GM23338 (cell line): ENCODE measurements at regions not wholly inside any gene's neighbourhood (a gene's known extent, or its start where the extent isn't known, plus 50 kb on each side); places are given as distances from the start of the nearest gene placed in this dataset.

ENCODE experiments used
- ATAC-seq: fragments of 200-7000 bp; cut with Tn5 transposase; 3 replicates; pipeline ENCODE4 v1.9.1; 2020
- DNase-seq: peaks from one replicate; pipeline ENCODE4 v3.0.0-alpha.2; 2015; ENCODE audit warnings: low spot score
- H2AFZ ChIP-seq: fragments of 200-600 bp; sonication (generic); 2 replicates; pipeline ENCODE4 v1.8.0; 2016; ENCODE audit warnings: antibody characterized with exemption, mild to moderate bottlenecking, moderate library complexity
- H3F3A ChIP-seq: fragments of 200-600 bp; sonication (generic); replicated peaks from 2 replicates; pipeline ENCODE4 v1.8.0; 2017; ENCODE audit warnings: antibody characterized with exemption, mixed run types, low read depth
- H3K27ac ChIP-seq: fragments of 200-600 bp; sonication (generic); 2 replicates; pipeline ENCODE4 v1.6.1; 2016; ENCODE audit warnings: low read depth
- H3K27me3 ChIP-seq: fragments of 200-600 bp; sonication (generic); 2 replicates; pipeline ENCODE4 v1.8.0; 2016; ENCODE audit warnings: mild to moderate bottlenecking, mixed run types, moderate library complexity; ENCODE audit not compliant: insufficient read depth
- H3K36me3 ChIP-seq: fragments of 200-600 bp; sonication (generic); 2 replicates; pipeline ENCODE4 v1.8.0; 2016; ENCODE audit warnings: mild to moderate bottlenecking; ENCODE audit not compliant: insufficient read depth
- H3K4me1 ChIP-seq: fragments of 200-600 bp; sonication (generic); 2 replicates; pipeline ENCODE4 v1.8.0; 2016; ENCODE audit warnings: mild to moderate bottlenecking, moderate library complexity; ENCODE audit not compliant: insufficient read depth
- H3K4me2 ChIP-seq: fragments of 200-600 bp; sonication (generic); 2 replicates; pipeline ENCODE4 v1.7.1; 2017; ENCODE audit warnings: mixed run types
- H3K4me3 ChIP-seq: fragments of 200-600 bp; sonication (generic); 2 replicates; pipeline ENCODE4 v1.6.1; 2016; ENCODE audit warnings: mixed run types
- H3K79me2 ChIP-seq: fragments of 200-600 bp; sonication (generic); replicated peaks from 2 replicates; pipeline ENCODE4 v1.8.0; 2017; ENCODE audit warnings: mild to moderate bottlenecking; ENCODE audit not compliant: insufficient read depth
- H3K9me2 ChIP-seq: fragments of 200-600 bp; sonication (generic); 2 replicates; pipeline ENCODE4 v1.8.0; 2017; ENCODE audit not compliant: insufficient read depth
- H4K20me1 ChIP-seq: fragments of 200-600 bp; sonication (generic); replicated peaks from 2 replicates; pipeline ENCODE4 v1.8.0; 2017; ENCODE audit warnings: mild to moderate bottlenecking; ENCODE audit not compliant: insufficient read depth
- H3K27ac Mint-ChIP-seq: 2 replicates; pipeline ENCODE4 v1.8.0; 2020; ENCODE audit warnings: inconsistent platforms, mild to moderate bottlenecking, moderate library complexity, mixed read lengths
- H3K27me3 Mint-ChIP-seq: 3 replicates; pipeline ENCODE4 v1.8.0; 2022; ENCODE audit warnings: low read depth, mild to moderate bottlenecking, moderate library complexity, mixed read lengths, inconsistent platforms; ENCODE audit not compliant: insufficient read depth, poor library complexity
- H3K36me3 Mint-ChIP-seq: 3 replicates; pipeline ENCODE4 v1.8.0; 2021; ENCODE audit warnings: low read depth, mild to moderate bottlenecking, inconsistent platforms, moderate library complexity, mixed read lengths
- H3K4me1 Mint-ChIP-seq: 3 replicates; pipeline ENCODE4 v1.8.0; 2020; ENCODE audit warnings: mild to moderate bottlenecking, inconsistent platforms, mixed read lengths
- H3K4me3 Mint-ChIP-seq: 3 replicates; pipeline ENCODE4 v1.8.0; 2021; ENCODE audit warnings: moderate library complexity, mild to moderate bottlenecking, inconsistent platforms, mixed read lengths
- H3K9me3 Mint-ChIP-seq: 3 replicates; pipeline ENCODE4 v1.8.0; 2020; ENCODE audit warnings: moderate library complexity, mild to moderate bottlenecking, inconsistent platforms, mixed read lengths
- EZH2 ChIP-seq: fragments of 200-600 bp; sonication (generic); IDR thresholded peaks from one replicate; pipeline ENCODE4 v1.8.0; 2017; ENCODE audit warnings: antibody characterized with exemption, mild to moderate bottlenecking, low read depth; ENCODE audit not compliant: unreplicated experiment
- EZH2phosphoT487 ChIP-seq: fragments of 200-600 bp; sonication (generic); IDR thresholded peaks from one replicate; pipeline ENCODE4 v1.8.1; 2018; ENCODE audit warnings: antibody characterized with exemption; ENCODE audit not compliant: unreplicated experiment
- JUNB ChIP-seq: IDR thresholded peaks from one replicate; pipeline ENCODE4 v1.6.1; 2016; ENCODE audit warnings: antibody characterized with exemption; ENCODE audit not compliant: unreplicated experiment
- POLR2AphosphoS5 ChIP-seq: IDR thresholded peaks from 2 replicates; pipeline ENCODE4 v1.6.1; 2016; ENCODE audit warnings: antibody characterized with exemption, low read depth
- STAT1 ChIP-seq: IDR thresholded peaks from one replicate; pipeline ENCODE4 v1.6.1; 2016; ENCODE audit warnings: antibody characterized with exemption; ENCODE audit not compliant: unreplicated experiment
- ZNF114 ChIP-seq: fragments of 250-450 bp; sonication (Bioruptor Pico); IDR thresholded peaks from 2 replicates; pipeline ENCODE4 v1.5.0; 2020; ENCODE audit warnings: mild to moderate bottlenecking, moderate library complexity
- ZNF331 ChIP-seq: fragments of 250-450 bp; sonication (Bioruptor Pico); IDR thresholded peaks from 2 replicates; pipeline ENCODE4 v1.5.0; 2020; ENCODE audit warnings: low read depth, mild to moderate bottlenecking, moderate library complexity
- TF ChIP-seq, protein P1 (sequence below): fragments of 250-450 bp; sonication (Bioruptor Pico); IDR thresholded peaks from 2 replicates; pipeline ENCODE4 v1.5.0; 2020; ENCODE audit warnings: mild to moderate bottlenecking, moderate library complexity
- TF ChIP-seq, protein P2 (sequence below): IDR thresholded peaks from 2 replicates; pipeline ENCODE4 v1.6.1; 2016; ENCODE audit warnings: antibody characterized with exemption

- TF ChIP-seq, protein P1, sequence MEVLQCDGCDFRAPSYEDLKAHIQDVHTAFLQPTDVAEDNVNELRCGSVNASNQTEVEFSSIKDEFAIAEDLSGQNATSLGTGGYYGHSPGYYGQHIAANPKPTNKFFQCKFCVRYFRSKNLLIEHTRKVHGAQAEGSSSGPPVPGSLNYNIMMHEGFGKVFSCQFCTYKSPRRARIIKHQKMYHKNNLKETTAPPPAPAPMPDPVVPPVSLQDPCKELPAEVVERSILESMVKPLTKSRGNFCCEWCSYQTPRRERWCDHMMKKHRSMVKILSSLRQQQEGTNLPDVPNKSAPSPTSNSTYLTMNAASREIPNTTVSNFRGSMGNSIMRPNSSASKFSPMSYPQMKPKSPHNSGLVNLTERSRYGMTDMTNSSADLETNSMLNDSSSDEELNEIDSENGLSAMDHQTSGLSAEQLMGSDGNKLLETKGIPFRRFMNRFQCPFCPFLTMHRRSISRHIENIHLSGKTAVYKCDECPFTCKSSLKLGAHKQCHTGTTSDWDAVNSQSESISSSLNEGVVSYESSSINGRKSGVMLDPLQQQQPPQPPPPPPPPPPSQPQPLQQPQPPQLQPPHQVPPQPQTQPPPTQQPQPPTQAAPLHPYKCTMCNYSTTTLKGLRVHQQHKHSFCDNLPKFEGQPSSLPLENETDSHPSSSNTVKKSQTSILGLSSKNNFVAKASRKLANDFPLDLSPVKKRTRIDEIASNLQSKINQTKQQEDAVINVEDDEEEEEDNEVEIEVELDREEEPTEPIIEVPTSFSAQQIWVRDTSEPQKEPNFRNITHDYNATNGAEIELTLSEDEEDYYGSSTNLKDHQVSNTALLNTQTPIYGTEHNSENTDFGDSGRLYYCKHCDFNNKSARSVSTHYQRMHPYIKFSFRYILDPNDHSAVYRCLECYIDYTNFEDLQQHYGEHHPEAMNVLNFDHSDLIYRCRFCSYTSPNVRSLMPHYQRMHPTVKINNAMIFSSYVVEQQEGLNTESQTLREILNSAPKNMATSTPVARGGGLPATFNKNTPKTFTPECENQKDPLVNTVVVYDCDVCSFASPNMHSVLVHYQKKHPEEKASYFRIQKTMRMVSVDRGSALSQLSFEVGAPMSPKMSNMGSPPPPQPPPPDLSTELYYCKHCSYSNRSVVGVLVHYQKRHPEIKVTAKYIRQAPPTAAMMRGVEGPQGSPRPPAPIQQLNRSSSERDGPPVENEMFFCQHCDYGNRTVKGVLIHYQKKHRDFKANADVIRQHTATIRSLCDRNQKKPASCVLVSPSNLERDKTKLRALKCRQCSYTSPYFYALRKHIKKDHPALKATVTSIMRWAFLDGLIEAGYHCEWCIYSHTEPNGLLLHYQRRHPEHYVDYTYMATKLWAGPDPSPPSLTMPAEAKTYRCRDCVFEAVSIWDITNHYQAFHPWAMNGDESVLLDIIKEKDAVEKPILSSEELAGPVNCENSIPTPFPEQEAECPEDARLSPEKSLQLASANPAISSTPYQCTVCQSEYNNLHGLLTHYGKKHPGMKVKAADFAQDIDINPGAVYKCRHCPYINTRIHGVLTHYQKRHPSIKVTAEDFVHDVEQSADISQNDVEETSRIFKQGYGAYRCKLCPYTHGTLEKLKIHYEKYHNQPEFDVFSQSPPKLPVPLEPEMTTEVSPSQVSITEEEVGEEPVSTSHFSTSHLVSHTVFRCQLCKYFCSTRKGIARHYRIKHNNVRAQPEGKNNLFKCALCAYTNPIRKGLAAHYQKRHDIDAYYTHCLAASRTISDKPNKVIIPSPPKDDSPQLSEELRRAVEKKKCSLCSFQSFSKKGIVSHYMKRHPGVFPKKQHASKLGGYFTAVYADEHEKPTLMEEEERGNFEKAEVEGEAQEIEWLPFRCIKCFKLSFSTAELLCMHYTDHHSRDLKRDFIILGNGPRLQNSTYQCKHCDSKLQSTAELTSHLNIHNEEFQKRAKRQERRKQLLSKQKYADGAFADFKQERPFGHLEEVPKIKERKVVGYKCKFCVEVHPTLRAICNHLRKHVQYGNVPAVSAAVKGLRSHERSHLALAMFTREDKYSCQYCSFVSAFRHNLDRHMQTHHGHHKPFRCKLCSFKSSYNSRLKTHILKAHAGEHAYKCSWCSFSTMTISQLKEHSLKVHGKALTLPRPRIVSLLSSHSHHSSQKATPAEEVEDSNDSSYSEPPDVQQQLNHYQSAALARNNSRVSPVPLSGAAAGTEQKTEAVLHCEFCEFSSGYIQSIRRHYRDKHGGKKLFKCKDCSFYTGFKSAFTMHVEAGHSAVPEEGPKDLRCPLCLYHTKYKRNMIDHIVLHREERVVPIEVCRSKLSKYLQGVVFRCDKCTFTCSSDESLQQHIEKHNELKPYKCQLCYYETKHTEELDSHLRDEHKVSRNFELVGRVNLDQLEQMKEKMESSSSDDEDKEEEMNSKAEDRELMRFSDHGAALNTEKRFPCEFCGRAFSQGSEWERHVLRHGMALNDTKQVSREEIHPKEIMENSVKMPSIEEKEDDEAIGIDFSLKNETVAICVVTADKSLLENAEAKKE, result no peak
- no peak for TF ChIP-seq JUNB
- no peak for TF ChIP-seq EZH2phosphoT487
- TF ChIP-seq ZNF331 (CRISPR knock-in tag), result no peak
- no peak for TF ChIP-seq STAT1
- TF ChIP-seq, protein P2, sequence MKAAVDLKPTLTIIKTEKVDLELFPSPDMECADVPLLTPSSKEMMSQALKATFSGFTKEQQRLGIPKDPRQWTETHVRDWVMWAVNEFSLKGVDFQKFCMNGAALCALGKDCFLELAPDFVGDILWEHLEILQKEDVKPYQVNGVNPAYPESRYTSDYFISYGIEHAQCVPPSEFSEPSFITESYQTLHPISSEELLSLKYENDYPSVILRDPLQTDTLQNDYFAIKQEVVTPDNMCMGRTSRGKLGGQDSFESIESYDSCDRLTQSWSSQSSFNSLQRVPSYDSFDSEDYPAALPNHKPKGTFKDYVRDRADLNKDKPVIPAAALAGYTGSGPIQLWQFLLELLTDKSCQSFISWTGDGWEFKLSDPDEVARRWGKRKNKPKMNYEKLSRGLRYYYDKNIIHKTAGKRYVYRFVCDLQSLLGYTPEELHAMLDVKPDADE, result no peak
- TF ChIP-seq ZNF114, result no peak
Measured at GRCh38 chr14:22289570-22289969, 299.5 kb downstream of the DAD1 start (continued).

DNA sequence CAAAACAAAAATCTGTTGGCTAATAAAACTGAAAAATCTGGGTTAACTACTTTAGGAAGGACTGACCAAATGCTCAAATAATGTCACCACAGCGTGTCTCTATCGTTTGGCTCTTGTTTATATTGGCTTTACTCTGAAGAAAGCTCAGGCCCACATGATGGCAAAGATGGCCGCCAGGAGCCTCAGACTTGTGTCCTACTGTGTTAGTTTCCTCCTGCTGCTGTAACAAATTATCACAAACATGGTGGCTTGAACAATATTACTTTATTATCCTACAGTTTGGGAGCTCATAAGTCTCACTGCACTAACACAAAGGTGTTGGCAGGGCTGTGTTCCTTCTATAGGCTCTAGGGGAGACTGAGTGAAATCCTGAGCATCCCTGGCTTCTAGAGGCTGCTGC lies 303.0 kb downstream of the DAD1 start:
- no peaks in the 10 kb centered on the region for H4K20me1 ChIP-seq
- ATAC-seq (no peak), DNase-seq (no peak)
- 0 out of 2 replicates have a peak, but pooled peaks cover 3% of the 10 kb centered on the region for H3K4me1 ChIP-seq
- H3K36me3 ChIP-seq, result no peaks in the 10 kb centered on the region
- no peaks in the 10 kb centered on the region for H3K36me3 Mint-ChIP-seq
- H3K27me3 Mint-ChIP-seq, result peaks cover 7% of the 10 kb centered on the region
- H3F3A ChIP-seq, result no peaks in the 10 kb centered on the region
- H3K4me3 ChIP-seq, result no peak overlapping the region
- H3K27ac ChIP-seq, result no peak overlapping the region
- no peaks in the 10 kb centered on the region for H3K9me3 Mint-ChIP-seq
- peaks cover 7% of the 10 kb centered on the region; the same call in 1 of the 2 replicates for H3K9me2 ChIP-seq
- peak overlapping the region; percentile 60; the same call in 1 of the 2 replicates for H2AFZ ChIP-seq
- no peak overlapping the region for H3K4me2 ChIP-seq
- H3K4me3 Mint-ChIP-seq, result no peak overlapping the region
- peaks cover 17% of the 10 kb centered on the region for H3K4me1 Mint-ChIP-seq
- H3K27ac Mint-ChIP-seq, result no peak overlapping the region
- H3K79me2 ChIP-seq, result no peaks in the 10 kb centered on the region
- no peaks in the 10 kb centered on the region for H3K27me3 ChIP-seq
- TF ChIP-seq EZH2 (no peak), POLR2AphosphoS5 (no peak)
- TF ChIP-seq, protein P1, result no peak
